ENCODE measurements at regions not wholly inside any gene's neighbourhood (a gene's known extent, or its start where the extent isn't known, plus 50 kb on each side); places are given as distances from the start of the nearest gene placed in this dataset.

GRCh38 chr7:24227603-24228359 is 56.2 kb upstream of the NPY start:
- no peak for TF ChIP-seq CTCF (IDR thresholded peaks at IDR 0.05)

GRCh38 chr7:24229481-24230226 is 54.3 kb upstream of the NPY start:
- no peak for TF ChIP-seq CTCF (IDR thresholded peaks at IDR 0.05)

GRCh38 chr7:24231493-24231892 is 52.5 kb upstream of the NPY start:
- no peak for TF ChIP-seq CTCF (IDR thresholded peaks at IDR 0.05)

GRCh38 chr7:24233386-24233785 is 50.6 kb upstream of the NPY start:
- TF ChIP-seq CTCF (IDR thresholded peaks at IDR 0.05), result no peak
